ENCODE measurements at regions not wholly inside any gene's neighbourhood (a gene's known extent, or its start where the extent isn't known, plus 50 kb on each side); places are given as distances from the start of the nearest gene placed in this dataset.
A peak's percentile ranks its signal among the peaks of the same experiment; 100 is the strongest.

DNA sequence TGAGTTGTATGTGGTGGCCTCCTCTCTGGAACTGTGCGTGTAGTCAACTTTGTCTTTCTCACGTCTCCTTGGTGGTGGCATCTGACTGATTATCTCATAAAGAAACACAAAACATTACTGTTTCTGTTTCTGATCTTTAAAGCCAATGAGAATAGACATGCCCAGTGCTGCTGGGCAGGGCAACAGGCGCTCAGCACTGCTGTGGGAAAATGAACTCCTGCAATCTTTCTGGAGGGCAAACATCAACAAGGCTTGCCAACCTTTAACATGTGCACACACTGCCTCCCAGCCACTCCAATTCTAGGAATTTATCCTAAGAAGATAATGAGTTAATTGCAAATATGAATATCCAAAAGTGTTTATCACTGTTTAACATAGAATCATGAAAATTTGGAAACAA lies 106.3 kb upstream of the CD93 start:
- H3K27ac ChIP-seq = no peak overlapping the region
- H3K27me3 ChIP-seq = peaks cover 38% of the 10 kb centered on the region
- no peaks in the 10 kb centered on the region for H3K36me3 ChIP-seq
- H3K4me3 ChIP-seq = no peak overlapping the region
- TF ChIP-seq, protein P1, sequence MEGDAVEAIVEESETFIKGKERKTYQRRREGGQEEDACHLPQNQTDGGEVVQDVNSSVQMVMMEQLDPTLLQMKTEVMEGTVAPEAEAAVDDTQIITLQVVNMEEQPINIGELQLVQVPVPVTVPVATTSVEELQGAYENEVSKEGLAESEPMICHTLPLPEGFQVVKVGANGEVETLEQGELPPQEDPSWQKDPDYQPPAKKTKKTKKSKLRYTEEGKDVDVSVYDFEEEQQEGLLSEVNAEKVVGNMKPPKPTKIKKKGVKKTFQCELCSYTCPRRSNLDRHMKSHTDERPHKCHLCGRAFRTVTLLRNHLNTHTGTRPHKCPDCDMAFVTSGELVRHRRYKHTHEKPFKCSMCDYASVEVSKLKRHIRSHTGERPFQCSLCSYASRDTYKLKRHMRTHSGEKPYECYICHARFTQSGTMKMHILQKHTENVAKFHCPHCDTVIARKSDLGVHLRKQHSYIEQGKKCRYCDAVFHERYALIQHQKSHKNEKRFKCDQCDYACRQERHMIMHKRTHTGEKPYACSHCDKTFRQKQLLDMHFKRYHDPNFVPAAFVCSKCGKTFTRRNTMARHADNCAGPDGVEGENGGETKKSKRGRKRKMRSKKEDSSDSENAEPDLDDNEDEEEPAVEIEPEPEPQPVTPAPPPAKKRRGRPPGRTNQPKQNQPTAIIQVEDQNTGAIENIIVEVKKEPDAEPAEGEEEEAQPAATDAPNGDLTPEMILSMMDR (IDR thresholded peaks at IDR 0.05; ENCODE audit: low read depth, low read length) = no peak
- DNase-seq (ENCODE audit: low read depth in 1 of 2, low spot score in 1 of 2) = no peak
- peaks cover 11% of the 10 kb centered on the region for H3K4me1 ChIP-seq (ENCODE audit: low read depth)
- H3K9me3 ChIP-seq (ENCODE audit: low read depth) = no peaks in the 10 kb centered on the region

DNA sequence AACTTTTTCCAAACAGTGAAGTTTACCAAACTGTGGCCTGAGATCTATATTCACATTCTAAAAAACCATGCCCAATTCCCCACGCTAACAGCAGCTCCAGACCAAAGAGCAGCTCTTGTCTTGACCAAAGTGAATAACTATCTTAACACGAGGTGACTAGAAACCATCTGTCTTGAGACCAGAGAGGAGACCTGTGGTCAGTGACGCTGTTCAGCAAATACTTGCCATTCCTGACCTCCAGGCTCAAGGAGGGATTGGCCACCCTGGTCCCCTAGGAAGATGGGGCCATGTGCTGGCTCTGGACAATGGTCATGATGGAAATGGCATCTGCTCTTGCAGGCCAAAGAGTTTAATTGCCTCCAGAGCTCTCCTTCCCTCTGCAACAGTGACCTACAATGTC lies 104.4 kb upstream of the CD93 start:
- Histone ChIP-seq H3K36me3 (no peaks in the 10 kb centered on the region), H3K4me3 (no peak overlapping the region), H3K27me3 (peaks cover 46% of the 10 kb centered on the region), H3K9me3 (ENCODE audit: low read depth) (no peaks in the 10 kb centered on the region), H3K27ac (no peak overlapping the region), H3K4me1 (ENCODE audit: low read depth) (peaks cover 11% of the 10 kb centered on the region)
- no peak for DNase-seq (ENCODE audit: low read depth in 1 of 2, low spot score in 1 of 2)
- TF ChIP-seq, protein P1 (IDR thresholded peaks at IDR 0.05; ENCODE audit: low read depth, low read length) = no peak

DNA sequence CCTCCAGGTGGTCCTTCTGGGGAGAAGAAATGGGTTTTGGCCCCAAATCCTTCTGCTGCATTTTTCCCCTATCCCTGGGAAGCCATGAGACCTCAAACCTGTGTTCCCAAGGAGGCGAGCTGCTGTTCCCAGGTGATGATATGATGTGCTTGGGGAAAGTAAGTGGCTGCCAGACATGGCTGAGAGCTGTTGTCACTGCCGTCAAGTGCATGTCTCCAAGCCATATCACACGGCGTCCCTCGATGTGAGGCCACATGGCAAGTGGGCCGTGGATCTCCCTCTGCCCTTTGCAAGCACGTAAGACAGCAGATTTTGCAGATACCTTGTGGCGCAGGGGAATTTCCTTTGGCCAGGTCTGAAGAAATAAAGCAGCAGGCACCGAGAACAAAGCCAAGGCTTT lies 103.7 kb upstream of the CD93 start:
- no peak overlapping the region for H3K4me3 ChIP-seq
- H3K36me3 ChIP-seq = no peaks in the 10 kb centered on the region
- H3K27me3 ChIP-seq = peaks cover 46% of the 10 kb centered on the region
- no peak overlapping the region for H3K27ac ChIP-seq
- no peaks in the 10 kb centered on the region for H3K9me3 ChIP-seq (ENCODE audit: low read depth)
- TF ChIP-seq, protein P1 (IDR thresholded peaks at IDR 0.05; ENCODE audit: low read depth, low read length) = no peak
- H3K4me1 ChIP-seq (ENCODE audit: low read depth) = peaks cover 11% of the 10 kb centered on the region
- peak in 1 of 2 donors; percentile 73 for DNase-seq (ENCODE audit: low read depth in 1 of 2, low spot score in 1 of 2)

DNA sequence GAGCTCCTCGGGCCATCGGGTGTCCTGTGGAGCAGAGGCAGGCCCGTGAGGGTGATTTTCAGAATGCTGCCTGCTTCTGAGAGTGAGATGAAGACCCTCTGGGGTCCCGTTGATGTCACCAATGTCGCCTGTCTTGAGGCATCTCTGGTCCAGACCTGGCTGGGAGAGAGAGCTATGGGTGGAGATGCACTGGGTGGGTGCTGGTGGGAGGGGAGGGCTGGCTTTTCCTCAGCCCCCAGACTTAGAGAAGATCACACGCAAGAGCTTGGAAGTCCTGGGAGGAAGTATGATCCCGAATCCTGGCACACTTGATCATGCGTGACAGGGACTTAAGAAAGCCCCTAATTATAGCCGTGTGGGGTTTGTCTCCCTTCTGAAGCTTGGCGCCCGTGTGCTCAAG lies 103.2 kb upstream of the CD93 start:
- DNase-seq (ENCODE audit: low read depth in 1 of 2, low spot score in 1 of 2) = no peak

DNA sequence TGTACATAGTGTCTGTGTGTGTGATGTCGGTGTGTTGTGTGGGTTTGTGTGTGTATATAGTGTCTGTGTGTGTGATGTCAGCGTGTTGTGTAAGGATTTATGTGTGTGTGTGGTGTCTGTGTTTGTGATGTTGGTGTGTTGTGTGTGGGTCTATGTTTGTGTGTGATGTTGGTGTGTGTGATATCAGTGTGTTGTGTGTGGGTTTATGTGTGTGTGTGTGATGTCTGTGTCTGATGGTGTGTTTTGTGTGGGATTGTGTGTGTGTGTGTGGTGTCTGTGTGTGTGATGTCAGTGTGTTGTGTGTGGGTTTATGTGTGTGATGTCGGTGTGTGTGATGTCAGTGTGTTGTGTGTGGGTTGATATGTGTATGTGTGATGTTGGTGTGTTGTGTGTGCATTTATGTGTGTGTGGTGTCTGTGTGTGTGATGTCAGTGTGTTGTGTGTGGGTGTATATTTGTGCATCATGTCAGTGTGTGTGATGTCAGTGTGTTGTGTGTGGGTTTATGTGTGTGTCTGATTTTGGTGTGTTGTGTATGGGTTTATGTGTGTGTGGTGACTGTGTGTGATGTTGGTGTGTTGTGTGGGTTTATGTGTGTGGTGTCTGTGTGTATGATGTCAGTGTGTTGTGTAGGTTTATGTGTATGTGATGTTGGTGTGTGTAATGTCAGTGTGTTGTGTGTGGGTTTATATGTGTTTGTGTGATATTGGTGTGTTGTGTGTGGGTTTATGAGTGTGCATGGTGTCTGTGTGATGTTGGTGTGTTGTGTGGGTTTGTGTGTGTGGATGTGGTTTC lies 102.4 kb upstream of the CD93 start:
- Histone ChIP-seq H3K36me3 (no peaks in the 10 kb centered on the region), H3K4me1 (ENCODE audit: low read depth) (peaks cover 11% of the 10 kb centered on the region), H3K4me3 (no peak overlapping the region), H3K27me3 (peaks cover 42% of the 10 kb centered on the region), H3K9me3 (ENCODE audit: low read depth) (no peaks in the 10 kb centered on the region), H3K27ac (no peak overlapping the region)
- TF ChIP-seq, protein P1 (IDR thresholded peaks at IDR 0.05; ENCODE audit: low read depth, low read length) = no peak
- DNase-seq (ENCODE audit: low read depth in 1 of 2, low spot score in 1 of 2) = no peak

More for the DNA sequence above, 103.2 kb upstream of the CD93 start:
- H3K27me3 ChIP-seq = peaks cover 46% of the 10 kb centered on the region
- H3K27ac ChIP-seq = no peak overlapping the region
- H3K4me3 ChIP-seq = no peak overlapping the region
- no peaks in the 10 kb centered on the region for H3K36me3 ChIP-seq
- TF ChIP-seq, protein P1 (IDR thresholded peaks at IDR 0.05; ENCODE audit: low read depth, low read length) = no peak
- no peaks in the 10 kb centered on the region for H3K9me3 ChIP-seq (ENCODE audit: low read depth)
- peaks cover 11% of the 10 kb centered on the region for H3K4me1 ChIP-seq (ENCODE audit: low read depth)
